22Rv1 (cell line): ENCODE measurements at regions not wholly inside any gene's neighbourhood (a gene's known extent, or its start where the extent isn't known, plus 50 kb on each side); places are given as distances from the start of the nearest gene placed in this dataset.

Experiments used
- CTCF ChIP-seq: fragments of 450-650 bp; IDR thresholded peaks from 2 replicates; pipeline ENCODE4 v1.5.1; 2017; ENCODE audit warnings: mild to moderate bottlenecking
- ZFX ChIP-seq: fragments of 450-650 bp; IDR thresholded peaks from 2 replicates; pipeline ENCODE4 v1.6.1; 2017; ENCODE audit warnings: antibody characterized with exemption, borderline replicate concordance

GRCh38 chr4:134382478-134383227, 181.1 kb upstream of the PABPC4L start:
- TF ChIP-seq CTCF (no peak), ZFX (no peak)
